ENCODE measurements at regions not wholly inside any gene's neighbourhood (a gene's known extent, or its start where the extent isn't known, plus 50 kb on each side); places are given as distances from the start of the nearest gene placed in this dataset.
A peak's percentile ranks its signal among the peaks of the same experiment; 100 is the strongest.
"Not testable (repeated sequence)": the region's sequence is repeated elsewhere in the genome, so short reads cannot be mapped to it uniquely, and the experiment has no call there.

DNA sequence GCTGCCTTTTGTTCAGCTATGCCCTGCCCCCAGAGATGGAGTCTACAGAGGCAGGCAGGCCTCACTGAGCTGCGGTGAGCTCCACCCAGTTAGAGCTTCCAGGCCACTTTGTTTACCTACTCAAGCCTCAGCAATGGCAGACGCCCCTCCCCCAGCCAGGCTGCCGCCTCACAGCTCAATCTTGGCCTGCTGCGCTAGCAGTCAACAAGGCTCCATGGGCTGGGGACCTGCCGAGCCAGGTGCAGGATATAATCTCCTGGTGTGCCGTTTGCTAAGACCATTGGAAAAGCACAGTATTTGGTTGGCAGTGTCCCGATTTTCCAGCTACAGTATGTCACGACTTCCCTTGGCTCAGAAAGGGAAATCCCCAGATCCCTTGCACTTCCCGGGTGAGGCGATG is 862.0 kb downstream of the GRID1 start:
- ATAC-seq: not testable (repeated sequence)

- no peak for ATAC-seq
Measured at GRCh38 chr10:85508159-85508558, 858.4 kb downstream of the GRID1 start.

GRCh38 chr10:85510682-85511081 is 855.9 kb downstream of the GRID1 start:
- no peak for ATAC-seq

DNA sequence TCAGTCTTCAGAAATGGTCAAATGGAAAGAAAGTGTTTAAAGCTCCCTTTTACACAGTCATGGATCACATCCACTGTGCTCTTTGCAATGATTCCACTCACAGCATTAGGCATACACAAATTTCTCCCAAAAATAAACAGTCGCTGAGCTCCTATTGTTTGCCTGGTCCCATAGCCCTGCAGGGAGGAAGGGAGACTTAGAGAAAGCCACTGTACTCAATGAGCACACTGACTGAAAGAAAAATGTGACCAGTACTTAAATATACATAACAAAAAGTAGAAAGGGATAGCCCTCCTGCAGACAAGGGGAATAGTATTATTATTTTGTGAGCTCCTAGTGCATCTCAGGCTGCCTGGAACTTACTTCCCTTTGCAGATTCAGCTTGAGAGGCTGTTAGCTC is 853.2 kb downstream of the GRID1 start:
- no peak for ATAC-seq

GRCh38 chr10:85515316-85515715 is 851.3 kb downstream of the GRID1 start:
- ATAC-seq: no peak

GRCh38 chr10:85524001-85524666 is 842.5 kb downstream of the GRID1 start:
- ATAC-seq: no peak

GRCh38 chr10:85527616-85528317 is 838.8 kb downstream of the GRID1 start:
- ATAC-seq: peak; percentile 83

DNA sequence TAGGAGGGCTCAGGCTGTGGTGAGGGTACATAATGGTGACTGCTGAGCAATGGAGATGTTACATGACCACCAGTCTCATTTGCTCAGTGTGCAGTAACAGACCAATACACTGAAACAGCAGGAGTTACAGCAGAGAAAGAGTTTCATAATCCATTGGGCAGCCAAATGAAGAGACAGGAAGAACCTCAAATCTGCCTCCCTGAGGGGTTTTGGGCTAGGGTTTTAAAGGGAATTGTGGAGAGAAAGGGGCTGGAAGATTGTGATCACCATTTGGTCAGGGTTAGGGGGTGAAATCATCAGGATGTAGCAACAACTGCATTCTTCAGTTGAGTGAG is 838.3 kb downstream of the GRID1 start:
- no peak for ATAC-seq

GRCh38 chr10:85531706-85532105 is 834.9 kb downstream of the GRID1 start:
- ATAC-seq: no peak

DNA sequence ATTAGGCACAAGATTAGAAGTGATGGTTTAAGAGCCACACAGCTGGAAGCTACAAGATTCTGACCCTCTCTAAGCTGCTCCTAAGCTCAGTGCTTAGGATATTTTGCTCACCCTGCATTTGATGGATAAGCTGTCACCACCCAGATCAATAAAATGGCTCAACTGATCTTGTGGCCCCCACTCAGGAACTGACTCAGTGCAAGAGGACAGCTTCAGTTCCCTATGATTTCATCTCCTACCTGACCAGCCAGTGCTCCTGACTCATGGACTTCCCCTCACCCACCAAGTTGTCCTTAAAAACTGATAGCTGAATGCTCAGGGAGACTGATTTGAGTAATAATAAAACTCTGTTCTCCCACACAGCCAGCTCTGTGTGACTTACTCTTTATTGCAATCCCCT is 833.8 kb downstream of the GRID1 start:
- ATAC-seq: no peak

DNA sequence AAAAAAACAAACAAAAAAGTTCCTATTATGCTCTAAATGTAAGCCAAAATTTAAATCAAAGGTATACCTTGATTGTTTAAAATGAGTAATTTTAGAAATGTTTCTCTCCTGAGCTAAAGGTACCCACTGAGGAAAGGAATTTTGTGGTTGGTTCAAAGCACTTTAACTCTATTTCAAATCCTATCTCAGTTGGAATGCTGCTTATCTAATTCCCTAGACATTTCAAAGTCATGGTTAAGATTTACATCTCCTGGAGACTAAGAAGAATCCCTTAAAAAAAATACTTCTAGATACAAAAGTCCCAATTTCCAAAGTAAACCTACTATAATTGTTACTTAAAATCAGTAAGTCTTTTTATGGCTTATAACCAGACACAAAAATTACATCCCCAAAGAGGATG is 830.7 kb downstream of the GRID1 start:
- no peak for ATAC-seq

DNA sequence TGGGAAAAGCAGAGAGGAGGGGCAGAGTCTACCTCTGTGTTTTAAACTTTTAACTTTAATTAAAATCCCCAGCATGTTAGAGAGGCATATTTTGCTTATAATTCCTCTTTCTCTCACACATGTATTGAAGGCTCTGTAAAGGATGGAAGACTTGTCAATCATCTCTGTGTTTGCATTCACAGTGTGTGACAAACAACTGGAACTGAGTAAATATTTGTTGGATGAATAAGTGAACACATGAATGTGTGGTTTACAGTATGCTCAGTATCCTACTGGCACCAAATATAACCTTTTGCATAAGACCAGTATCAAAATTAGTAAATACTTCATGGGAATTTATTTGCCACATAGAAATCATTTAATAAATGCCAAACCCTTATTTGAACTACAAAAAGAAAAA is 829.0 kb downstream of the GRID1 start:
- no peak for ATAC-seq

- ATAC-seq: no peak
Measured at GRCh38 chr10:85538601-85539000, 828.0 kb downstream of the GRID1 start.

GRCh38 chr10:85542152-85542551 is 824.4 kb downstream of the GRID1 start:
- no peak for ATAC-seq

GRCh38 chr10:85542936-85543730 is 823.5 kb downstream of the GRID1 start:
- no peak for ATAC-seq

GRCh38 chr10:85544956-85545355 is 821.6 kb downstream of the GRID1 start:
- ATAC-seq: no peak

DNA sequence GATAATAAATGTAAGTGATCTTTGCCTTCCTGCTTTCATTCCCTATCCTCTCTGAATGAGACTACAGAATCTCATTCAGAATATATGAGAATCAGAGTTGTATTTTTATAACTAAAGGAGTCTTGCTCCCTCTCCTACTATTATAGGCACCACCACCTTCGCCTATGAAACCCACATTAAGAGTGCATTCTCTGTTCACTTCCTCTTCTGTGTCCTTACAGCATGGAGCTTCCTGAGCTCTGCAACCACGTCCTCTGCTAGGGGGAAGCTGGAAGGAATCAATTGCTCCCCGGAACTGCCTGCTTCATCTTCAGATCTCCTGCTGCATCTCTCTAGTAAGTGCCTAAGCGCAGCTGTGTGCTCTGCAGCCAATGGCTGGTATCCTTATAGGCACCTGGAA is 820.7 kb downstream of the GRID1 start:
- no peak for ATAC-seq

DNA sequence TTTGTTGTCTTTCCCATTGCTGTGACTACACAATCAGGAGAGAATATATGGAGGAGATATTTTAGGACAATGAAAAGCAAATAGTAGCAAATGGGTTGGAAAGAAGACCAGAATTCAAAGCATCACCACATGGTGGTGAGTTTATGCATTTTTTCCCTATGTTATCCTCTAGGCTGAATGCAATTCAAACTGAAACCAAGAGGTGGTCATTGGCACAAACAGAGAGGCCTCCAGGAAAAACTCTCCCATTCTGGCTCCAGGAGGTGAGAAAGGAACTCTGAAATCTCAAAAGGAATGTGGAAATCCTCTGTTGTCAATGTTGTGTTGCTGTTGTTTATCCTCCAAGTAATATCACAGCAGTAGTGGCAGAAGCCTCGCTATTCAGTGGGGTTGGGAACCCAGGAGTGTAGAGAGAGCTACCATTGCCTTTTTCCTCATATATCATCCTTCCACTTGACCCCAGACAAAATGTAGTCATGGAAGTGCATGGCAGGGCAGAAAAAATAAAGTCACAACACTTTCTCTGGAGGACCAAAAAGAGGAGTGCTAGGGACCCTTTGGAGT is 819.1 kb downstream of the GRID1 start:
- no peak for ATAC-seq

DNA sequence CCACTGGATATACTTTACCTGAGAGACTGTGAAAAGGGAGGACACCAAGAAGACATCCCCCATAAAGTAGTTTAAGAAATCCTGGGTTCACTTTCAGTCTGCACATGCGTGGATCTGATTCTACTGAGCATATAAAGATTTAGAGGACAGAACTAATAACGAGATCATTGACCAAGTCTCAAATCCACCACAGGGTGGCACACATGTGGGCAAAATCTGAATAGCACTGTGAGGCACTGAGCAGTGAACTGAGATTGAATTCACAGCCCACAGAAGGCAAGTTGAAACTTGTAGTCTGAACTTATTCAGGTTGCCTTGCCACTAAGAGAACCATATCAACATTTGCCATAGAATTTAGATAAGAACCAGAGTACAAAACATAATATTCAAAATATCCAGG is 818.6 kb downstream of the GRID1 start:
- ATAC-seq: peak; percentile 80
